Lower lobe of right lung (tissue), 2 donors: ENCODE measurements at regions not wholly inside any gene's neighbourhood (a gene's known extent, or its start where the extent isn't known, plus 50 kb on each side); places are given as distances from the start of the nearest gene placed in this dataset.
"Not testable (repeated sequence)": the region's sequence is repeated elsewhere in the genome, so short reads cannot be mapped to it uniquely, and the experiment has no call there.

Source experiments
- ATAC-seq, 2 donors: fragments of 200-7000 bp; cut with Tn5 transposase; one replicate each; pipeline ENCODE4 v1.9.1; 2020 to 2022; ENCODE audit warnings: mild to moderate bottlenecking in 2 of 2, moderate library complexity in 2 of 2
- DNase-seq: peaks from one replicate; pipeline ENCODE4 v3.0.0-alpha.2; 2020
- H3K27ac ChIP-seq: fragments of 200-600 bp; one replicate; pipeline ENCODE4 v1.8.0; 2022
- H3K27me3 ChIP-seq: fragments of 200-600 bp; one replicate; pipeline ENCODE4 v1.8.0; 2022; ENCODE audit warnings: low read depth
- H3K36me3 ChIP-seq: fragments of 200-600 bp; one replicate; pipeline ENCODE4 v1.8.0; 2022; ENCODE audit warnings: mild to moderate bottlenecking
- H3K4me1 ChIP-seq: fragments of 200-600 bp; one replicate; pipeline ENCODE4 v1.8.0; 2022
- H3K4me3 ChIP-seq: fragments of 200-600 bp; one replicate; pipeline ENCODE4 v1.8.0; 2022; ENCODE audit warnings: mild to moderate bottlenecking
- H3K9me3 ChIP-seq: fragments of 200-600 bp; one replicate; pipeline ENCODE4 v1.8.0; 2022
- intact Hi-C: fragments of 100-400 bp; cut with DNase I; formaldehyde crosslinking; loops from one replicate; pipeline ENCODE4 v1.11.0; 2022
- TF ChIP-seq, protein P1 (sequence below): fragments of 200-600 bp; IDR thresholded peaks from one replicate; pipeline ENCODE4 v1.8.0; 2022; ENCODE audit warnings: antibody characterized with exemption, mild to moderate bottlenecking
- donor health status: DM: no; HTN: yes; CAD: no; lungs with severe emphysema.

DNA sequence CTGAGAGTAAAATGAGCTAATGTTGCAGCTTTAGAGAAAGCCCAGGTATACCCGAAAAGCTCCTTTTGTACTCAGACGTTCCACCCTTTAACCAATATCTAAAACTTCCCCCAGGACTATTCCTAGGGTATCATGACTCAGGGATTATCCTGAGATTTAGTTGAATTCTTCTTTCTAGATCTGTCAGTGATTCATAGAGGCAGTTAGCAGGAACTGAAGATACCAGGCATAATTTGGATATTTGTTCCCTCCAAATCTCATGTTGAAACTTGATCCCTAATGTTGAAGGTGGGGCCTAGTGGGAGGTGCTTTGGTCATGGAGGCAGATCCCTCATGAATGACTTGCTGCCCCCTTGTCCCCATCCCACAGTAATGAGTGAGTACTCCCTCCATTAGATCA lies 161.2 kb upstream of the LRP1B start:
- no peak overlapping the region for H3K27ac ChIP-seq
- H3K4me1 ChIP-seq, result no peaks in the 10 kb centered on the region
- H3K27me3 ChIP-seq, result no peaks in the 10 kb centered on the region
- H3K4me3 ChIP-seq, result no peak overlapping the region
- DNase-seq (no peak), ATAC-seq (no peak)
- H3K36me3 ChIP-seq, result no peaks in the 10 kb centered on the region
- no peaks in the 10 kb centered on the region for H3K9me3 ChIP-seq
- TF ChIP-seq, protein P1, sequence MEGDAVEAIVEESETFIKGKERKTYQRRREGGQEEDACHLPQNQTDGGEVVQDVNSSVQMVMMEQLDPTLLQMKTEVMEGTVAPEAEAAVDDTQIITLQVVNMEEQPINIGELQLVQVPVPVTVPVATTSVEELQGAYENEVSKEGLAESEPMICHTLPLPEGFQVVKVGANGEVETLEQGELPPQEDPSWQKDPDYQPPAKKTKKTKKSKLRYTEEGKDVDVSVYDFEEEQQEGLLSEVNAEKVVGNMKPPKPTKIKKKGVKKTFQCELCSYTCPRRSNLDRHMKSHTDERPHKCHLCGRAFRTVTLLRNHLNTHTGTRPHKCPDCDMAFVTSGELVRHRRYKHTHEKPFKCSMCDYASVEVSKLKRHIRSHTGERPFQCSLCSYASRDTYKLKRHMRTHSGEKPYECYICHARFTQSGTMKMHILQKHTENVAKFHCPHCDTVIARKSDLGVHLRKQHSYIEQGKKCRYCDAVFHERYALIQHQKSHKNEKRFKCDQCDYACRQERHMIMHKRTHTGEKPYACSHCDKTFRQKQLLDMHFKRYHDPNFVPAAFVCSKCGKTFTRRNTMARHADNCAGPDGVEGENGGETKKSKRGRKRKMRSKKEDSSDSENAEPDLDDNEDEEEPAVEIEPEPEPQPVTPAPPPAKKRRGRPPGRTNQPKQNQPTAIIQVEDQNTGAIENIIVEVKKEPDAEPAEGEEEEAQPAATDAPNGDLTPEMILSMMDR, result no peak
- intact Hi-C loops, result no loop called here

DNA sequence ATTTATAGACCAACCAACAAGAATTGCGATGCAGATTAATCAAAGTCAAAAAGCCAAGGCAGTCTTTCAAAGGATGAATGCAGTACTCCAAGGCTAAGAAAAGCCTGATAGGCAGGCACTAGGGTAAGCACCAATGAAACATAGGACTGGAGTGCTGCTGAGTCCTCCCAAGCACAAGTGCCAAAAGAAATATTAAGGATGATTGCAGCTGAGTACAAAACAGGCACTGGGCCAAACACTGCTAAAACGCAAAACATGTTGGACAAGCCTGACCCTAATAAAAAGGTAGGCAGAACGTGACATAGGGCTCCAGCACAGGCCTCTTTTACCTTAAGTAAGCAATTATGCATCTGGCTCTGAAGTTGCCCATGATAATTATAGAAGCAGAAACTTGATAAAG lies 160.1 kb upstream of the LRP1B start:
- no peaks in the 10 kb centered on the region for H3K27me3 ChIP-seq
- no peak overlapping the region for H3K4me3 ChIP-seq
- no peak overlapping the region for H3K27ac ChIP-seq
- intact Hi-C loops, result no loop called here
- TF ChIP-seq, protein P1, result no peak
- ATAC-seq (no peak), DNase-seq (no peak)
- H3K9me3 ChIP-seq, result no peaks in the 10 kb centered on the region
- H3K36me3 ChIP-seq, result no peaks in the 10 kb centered on the region
- no peaks in the 10 kb centered on the region for H3K4me1 ChIP-seq

GRCh38 chr2:142286618-142287017 lies 155.8 kb upstream of the LRP1B start:
- DNase-seq (no peak), ATAC-seq (peak; percentile 32 to 49)
- H3K27me3 ChIP-seq, result no peaks in the 10 kb centered on the region
- intact Hi-C loops, result no loop called here
- no peaks in the 10 kb centered on the region for H3K4me1 ChIP-seq
- H3K27ac ChIP-seq, result no peak overlapping the region
- H3K9me3 ChIP-seq, result no peaks in the 10 kb centered on the region
- H3K4me3 ChIP-seq, result no peak overlapping the region
- TF ChIP-seq, protein P1, result no peak
- H3K36me3 ChIP-seq, result no peaks in the 10 kb centered on the region

DNA sequence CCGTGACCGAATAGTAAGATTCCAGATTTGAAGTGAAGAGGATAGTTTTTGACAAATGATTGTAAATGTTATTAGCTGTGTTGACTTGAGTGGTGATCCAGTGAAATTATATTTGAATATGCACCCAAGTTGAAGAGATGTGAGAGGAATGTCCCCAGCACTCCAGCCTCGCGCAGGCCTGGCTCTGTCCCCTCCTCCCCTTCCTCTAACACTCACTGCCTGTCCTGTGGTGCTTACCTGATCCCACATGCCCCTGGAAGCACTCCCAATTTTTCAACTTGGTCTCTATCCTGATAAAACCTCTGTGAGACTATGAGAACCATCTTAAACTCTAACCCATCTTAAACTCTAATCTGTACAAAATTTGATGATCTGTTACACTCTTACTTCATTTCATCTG lies 154.7 kb upstream of the LRP1B start:
- Histone ChIP-seq H3K27me3 (no peaks in the 10 kb centered on the region), H3K9me3 (no peaks in the 10 kb centered on the region), H3K36me3 (no peaks in the 10 kb centered on the region), H3K4me3 (no peak overlapping the region), H3K27ac (no peak overlapping the region), H3K4me1 (no peaks in the 10 kb centered on the region)
- intact Hi-C loops, result no loop called here
- DNase-seq (no peak), ATAC-seq (no peak)
- TF ChIP-seq, protein P1, result no peak

DNA sequence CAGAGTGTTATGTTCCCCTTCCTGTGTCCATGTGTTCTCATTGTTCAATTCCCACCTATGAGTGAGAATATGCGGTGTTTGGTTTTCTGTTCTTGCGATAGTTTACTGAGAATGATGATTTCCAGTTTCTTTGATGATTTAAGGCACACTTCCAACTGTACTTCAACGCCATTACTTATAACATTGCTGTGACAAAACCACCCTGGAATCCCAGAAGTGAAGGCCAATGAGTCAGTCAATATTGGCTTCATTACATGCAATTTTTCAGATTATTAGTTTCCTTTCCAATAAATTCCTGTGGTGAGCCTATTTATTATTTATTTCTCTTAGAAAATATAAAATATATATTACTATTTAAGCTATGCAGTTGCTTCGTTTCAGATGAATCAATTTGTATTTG lies 153.5 kb upstream of the LRP1B start:
- not testable (repeated sequence) for H3K27ac ChIP-seq, ATAC-seq

GRCh38 chr2:142280831-142281230 lies 150.0 kb upstream of the LRP1B start:
- DNase-seq (no peak), ATAC-seq (no peak)
- H3K9me3 ChIP-seq, result peaks cover 4% of the 10 kb centered on the region
- no peaks in the 10 kb centered on the region for H3K4me1 ChIP-seq
- no peaks in the 10 kb centered on the region for H3K36me3 ChIP-seq
- TF ChIP-seq, protein P1, result no peak
- H3K4me3 ChIP-seq, result no peak overlapping the region
- intact Hi-C loops, result no loop called here
- no peak overlapping the region for H3K27ac ChIP-seq
- no peaks in the 10 kb centered on the region for H3K27me3 ChIP-seq

More for the DNA sequence above, 153.5 kb upstream of the LRP1B start:
- H3K4me1 ChIP-seq, H3K9me3 ChIP-seq, DNase-seq, H3K36me3 ChIP-seq, H3K27me3 ChIP-seq, H3K4me3 ChIP-seq, intact Hi-C loops: not testable (repeated sequence)
